GM12864 (cell line): ENCODE measurements at regions not wholly inside any gene's neighbourhood (a gene's known extent, or its start where the extent isn't known, plus 50 kb on each side); places are given as distances from the start of the nearest gene placed in this dataset.

Source experiments
- DNase-seq: peaks from one replicate; pipeline ENCODE4 v3.0.0-alpha.2; 2011; ENCODE audit warnings: low read depth
- H3K4me3 ChIP-seq: 2 replicates; pipeline ENCODE4 v1.5.1; 2011; ENCODE audit warnings: mild to moderate bottlenecking, low read depth, low read length, control low read depth
- CTCF ChIP-seq: IDR thresholded peaks from 2 replicates; pipeline ENCODE4 v1.5.1; 2011; ENCODE audit warnings: low read depth, mild to moderate bottlenecking, moderate library complexity, low read length, control low read depth, inconsistent platforms; ENCODE audit errors: missing control alignments

DNA sequence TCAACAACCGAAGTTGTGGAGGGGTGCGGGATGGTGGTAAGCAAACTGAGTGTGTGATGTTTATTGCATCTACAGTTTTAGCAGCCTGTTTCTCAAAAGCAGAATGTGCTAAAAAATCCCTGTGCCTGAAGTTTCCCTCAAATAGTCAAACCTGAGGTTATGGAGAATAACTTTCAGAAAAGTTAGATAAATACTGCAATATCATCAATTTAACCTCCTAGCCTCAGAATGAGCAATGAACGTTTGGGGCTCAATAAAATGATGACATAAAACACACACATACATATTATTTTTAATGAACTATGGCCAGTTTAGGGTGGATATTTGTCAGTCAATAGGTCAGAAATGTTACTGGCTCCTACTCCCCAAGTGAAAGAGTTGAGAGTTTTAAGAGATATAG is 201.6 kb downstream of the SEMA6D start:
- TF ChIP-seq CTCF: no peak
- no peak for DNase-seq
- no peak overlapping the region for H3K4me3 ChIP-seq

DNA sequence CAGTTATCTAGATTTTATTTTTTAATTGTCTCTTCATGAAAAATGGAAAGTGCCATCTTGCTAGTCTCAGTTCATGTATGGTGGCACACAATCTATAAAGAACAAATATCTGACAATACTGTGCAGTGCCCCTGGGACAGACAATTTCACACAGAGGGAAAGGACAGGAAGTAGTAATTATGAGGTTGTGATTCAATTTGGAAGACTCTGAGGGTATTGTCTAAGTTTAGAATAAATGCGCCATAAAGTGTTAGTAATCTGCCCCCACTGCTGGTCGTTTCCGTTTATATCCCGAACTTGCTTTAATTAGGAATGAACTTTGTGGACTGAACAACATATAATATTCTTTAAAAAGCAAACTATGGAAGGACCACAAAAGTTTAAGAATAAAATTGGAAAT is 196.4 kb upstream of the SLC24A5 start:
- no peak overlapping the region for H3K4me3 ChIP-seq
- TF ChIP-seq CTCF: no peak
- no peak for DNase-seq

GRCh38 chr15:47929138-47929803 is 191.5 kb upstream of the SLC24A5 start:
- H3K4me3 ChIP-seq: no peak overlapping the region
- no peak for TF ChIP-seq CTCF
- no peak for DNase-seq

DNA sequence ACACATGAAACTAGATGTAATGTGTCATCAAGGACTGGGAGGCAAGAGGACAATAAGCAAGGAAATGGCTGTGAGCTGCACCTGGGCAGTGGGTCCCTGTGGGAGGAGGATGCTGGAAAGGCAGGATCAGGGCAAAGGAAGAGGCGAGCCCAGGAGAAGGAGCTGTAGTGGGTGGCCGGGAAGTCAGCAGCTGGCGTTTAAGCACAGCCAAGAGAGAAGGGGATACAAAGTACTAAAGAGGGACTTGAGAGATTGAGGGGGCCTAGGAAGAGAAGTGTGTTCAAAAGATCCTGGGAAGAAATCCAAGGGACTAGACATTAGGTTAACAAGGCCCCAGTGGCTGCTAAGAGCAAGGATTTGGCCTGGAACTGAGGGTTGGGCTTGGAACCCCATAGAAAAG is 188.5 kb upstream of the SLC24A5 start:
- no peak for DNase-seq
- H3K4me3 ChIP-seq: no peak overlapping the region
- no peak for TF ChIP-seq CTCF

- DNase-seq: no peak
- no peak for TF ChIP-seq CTCF
- H3K4me3 ChIP-seq: no peak overlapping the region
Observed at GRCh38 chr15:47932951-47933641, 187.7 kb upstream of the SLC24A5 start.

- TF ChIP-seq CTCF: no peak
- no peak overlapping the region for H3K4me3 ChIP-seq
- no peak for DNase-seq
Observed at GRCh38 chr15:47933865-47934264, 186.9 kb upstream of the SLC24A5 start.

DNA sequence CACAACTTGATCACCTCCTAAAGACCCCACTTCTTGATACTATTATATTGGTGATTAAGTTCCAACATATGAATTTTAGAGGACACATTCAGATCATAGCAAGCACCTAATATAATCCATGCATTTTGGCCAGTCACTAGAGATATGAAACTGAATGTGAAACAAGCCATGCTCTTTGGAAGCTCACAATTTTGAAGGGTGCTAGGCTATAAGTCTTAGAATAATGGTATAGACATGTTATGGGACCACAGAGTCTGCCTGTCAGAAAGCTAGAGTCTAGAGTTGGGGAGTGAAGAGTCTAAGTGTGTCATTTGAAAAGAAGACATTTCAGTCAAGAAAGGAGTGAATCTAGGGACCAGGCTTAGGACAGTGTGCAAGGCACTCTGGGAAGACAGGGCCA is 186.4 kb upstream of the SLC24A5 start:
- H3K4me3 ChIP-seq: no peak overlapping the region
- DNase-seq: no peak
- TF ChIP-seq CTCF: no peak
